GM12878 (cell line): ENCODE measurements at regions not wholly inside any gene's neighbourhood (a gene's known extent, or its start where the extent isn't known, plus 50 kb on each side); places are given as distances from the start of the nearest gene placed in this dataset.

Source experiments
- ATAC-seq: fragments of 200-7000 bp; cut with Tn5 transposase; 3 replicates; pipeline ENCODE4 v1.9.1; 2020; ENCODE audit warnings: mild to moderate bottlenecking, moderate library complexity
- BruUV-seq: library from RNA; stranded (reverse); fragments of 400-500 nt; replicated peaks from 2 replicates; lab custom pipeline; 2021; lab: Mats Ljungman, UMichigan
- CTCF ChIA-PET: fragments of 300-600 bp; sonication (Branson Sonifier 250); formaldehyde crosslinking; extraction: SDS; loops from one replicate; lab custom pipeline; 2021; ENCODE audit warnings: inconsistent platforms; lab: Yijun Ruan, JAX
- POLR2A ChIA-PET: fragments of 350-600 bp; formaldehyde crosslinking; extraction: SDS; loops from one replicate; lab custom pipeline; 2021; ENCODE audit warnings: inconsistent platforms; lab: Charles Lee
- RAD21 ChIA-PET: fragments of 300-600 bp; sonication (Branson Sonifier 250); formaldehyde crosslinking; loops from one replicate; lab custom pipeline; 2023; ENCODE audit warnings: antibody characterized with exemption; ENCODE audit not compliant: unreplicated experiment; lab: Charles Lee
- SMC1A ChIA-PET: fragments of 300-600 bp; sonication (Branson Sonifier 250); formaldehyde crosslinking; loops from one replicate; lab custom pipeline; 2023; ENCODE audit not compliant: unreplicated experiment, uncharacterized antibody; lab: Charles Lee
- DNase-seq: peaks from one replicate; pipeline ENCODE4 v3.0.0-alpha.2; 2011; ENCODE audit warnings: low read depth, low spot score
- FAIRE-seq: peaks from 3 replicates; lab custom pipeline; 2011; peaks lifted over from hg19 to GRCh38; lab: Jason Lieb, UNC
- H2AFZ ChIP-seq: 2 replicates; pipeline ENCODE4 v1.6.0; 2011; ENCODE audit warnings: low read depth, low read length, control low read depth; ENCODE audit not compliant: control insufficient read depth
- H3K27ac ChIP-seq: 2 replicates; pipeline ENCODE4 v1.5.1; 2011; ENCODE audit warnings: control low read depth; ENCODE audit not compliant: control insufficient read depth, insufficient read depth
- H3K27me3 ChIP-seq, 2 experiments: replicated peaks in 1 of 2; 2 replicates each; pipeline versions ENCODE4 v1.6.0 to v1.6.1; 2011; ENCODE audit warnings: low read length in 1 of 2; ENCODE audit not compliant: control insufficient read depth in 2 of 2, insufficient read depth in 2 of 2
- H3K36me3 ChIP-seq, 2 experiments: 2 replicates each; pipeline ENCODE4 v1.5.1; 2011; ENCODE audit warnings: low read length in 1 of 2; ENCODE audit not compliant: control insufficient read depth in 2 of 2, insufficient read depth in 2 of 2
- H3K4me1 ChIP-seq: 2 replicates; pipeline ENCODE4 v1.6.1; 2011; ENCODE audit warnings: mild to moderate bottlenecking, low read length, moderate library complexity, mixed read lengths; ENCODE audit not compliant: control insufficient read depth, insufficient read depth
- H3K4me2 ChIP-seq: 2 replicates; pipeline ENCODE4 v1.6.0; 2011; ENCODE audit warnings: control low read depth; ENCODE audit not compliant: control insufficient read depth, insufficient read depth
- H3K4me3 ChIP-seq: fragments of 200-600 bp; sonication (generic); 2 replicates; pipeline ENCODE4 v1.5.1; 2016
- H3K79me2 ChIP-seq: 2 replicates; pipeline ENCODE4 v1.6.0; 2011; ENCODE audit warnings: low read length; ENCODE audit not compliant: control insufficient read depth, insufficient read depth
- H3K9ac ChIP-seq: 2 replicates; pipeline ENCODE4 v1.8.0; 2011; ENCODE audit warnings: low read length, control low read depth, mixed read lengths; ENCODE audit not compliant: control insufficient read depth, insufficient read depth
- H3K9me3 ChIP-seq: replicated peaks from 3 replicates; pipeline ENCODE4 v1.5.1; 2011; ENCODE audit warnings: mild to moderate bottlenecking, low read length; ENCODE audit not compliant: control insufficient read depth, insufficient read depth
- H4K20me1 ChIP-seq: 2 replicates; pipeline ENCODE4 v1.6.0; 2011; ENCODE audit not compliant: control insufficient read depth, insufficient read depth
- ASH2L ChIP-seq: fragments of 300-600, 200-600 bp; sonication (generic); IDR thresholded peaks from 2 replicates; pipeline ENCODE4 v1.6.1; 2017; ENCODE audit warnings: low read depth, mild to moderate bottlenecking, borderline replicate concordance
- BCLAF1 ChIP-seq: fragments of 450-650 bp; IDR thresholded peaks from 2 replicates; pipeline ENCODE4 v1.6.1; 2017; ENCODE audit warnings: antibody characterized with exemption, mild to moderate bottlenecking, moderate library complexity
- CEBPB ChIP-seq, 2 experiments: fragments of 150-350 bp in 1 of 2; IDR thresholded peaks; 2 replicates each; pipeline ENCODE4 v1.6.1; 2012 to 2014; ENCODE audit warnings: low read depth in 2 of 2, low read length in 2 of 2, borderline replicate concordance in 1 of 2, inconsistent platforms in 1 of 2
- DPF2 ChIP-seq: fragments of 450-650 bp; IDR thresholded peaks from 2 replicates; pipeline ENCODE4 v1.6.1; 2017; ENCODE audit warnings: mild to moderate bottlenecking
- GATAD2B ChIP-seq: fragments of 450-650 bp; conservative IDR thresholded peaks from 2 replicates; pipeline ENCODE4 v1.6.1; 2017; ENCODE audit warnings: low read depth, mild to moderate bottlenecking, moderate library complexity
- KLF5 ChIP-seq: fragments of 450-650 bp; IDR thresholded peaks from 2 replicates; pipeline ENCODE4 v1.6.1; 2014; ENCODE audit warnings: mild to moderate bottlenecking; ENCODE audit not compliant: partially characterized antibody
- NRF1 ChIP-seq: conservative IDR thresholded peaks from 2 replicates; pipeline ENCODE4 v1.6.1; 2011; ENCODE audit warnings: mild to moderate bottlenecking, low read depth, low read length, improper control_type of control experiment
- RAD21 ChIP-seq: IDR thresholded peaks from 2 replicates; pipeline ENCODE4 v1.6.1; 2011; ENCODE audit warnings: mild to moderate bottlenecking, low read depth, low read length, moderate library complexity; ENCODE audit not compliant: insufficient read depth
- YBX1 ChIP-seq: fragments of 450-650 bp; IDR thresholded peaks from 2 replicates; pipeline ENCODE4 v1.6.1; 2016; ENCODE audit warnings: antibody characterized with exemption
- ZNF622 ChIP-seq: fragments of 450-650 bp; IDR thresholded peaks from 2 replicates; pipeline ENCODE4 v1.6.1; 2017; ENCODE audit warnings: mild to moderate bottlenecking, inconsistent platforms
- WGBS: methylation state at CpG from one replicate; pipeline ENCODE4 v1.1.6; 2016; ENCODE audit warnings: low lambda C conversion rate; ENCODE audit not compliant: insufficient replicate concordance, insufficient coverage; ENCODE audit errors: missing lambda C conversion rate; 5-methylcytosine and 5-hydroxymethylcytosine counted together
- in situ Hi-C: fragments of 300-500 bp; cut with MboI; formaldehyde crosslinking; loops from 9 replicates; pipeline ENCODE4 v1.14.3; 2018; ENCODE audit warnings: mixed read lengths
- intact Hi-C: fragments of 100-400 bp; cut with micrococcal nuclease; formaldehyde crosslinking; loops from one replicate; pipeline ENCODE4 v1.14.2; 2022; ENCODE audit not compliant: unreplicated experiment

- DNase-seq, result no peak
- Histone ChIP-seq H3K4me1 (no peaks in the 10 kb centered on the region), H3K27ac (no peak overlapping the region), H4K20me1 (no peaks in the 10 kb centered on the region), H3K79me2 (no peaks in the 10 kb centered on the region), H3K4me2 (no peak overlapping the region), H3K9ac (no peak overlapping the region), H3K36me3 (no peaks in the 10 kb centered on the region)
- SMC1A ChIA-PET, result no interaction called here
- intact Hi-C loops (no loop called here), in situ Hi-C loops (loop anchor here (5.0 to 25.0 kb wide), 4 partner anchors 492 to 1367 kb away; no protein-coding TSS in a partner anchor)
- WGBS, result 39% methylated on average over 17 of the region's 17 CpGs
- POLR2A ChIA-PET, result no interaction called here
- peak; percentile 21; the same call in 2 of the 3 replicates for ATAC-seq
- TF ChIP-seq GATAD2B (no peak), YBX1 (no peak), ZNF622 (no peak), NRF1 (no peak)
- TF ChIP-seq, all 136 proteins: peak for 0
- BruUV-seq, result no TSS peak
- RAD21 ChIA-PET, result no interaction called here
- Histone ChIP-seq H2AFZ (no peak overlapping the region), H3K27me3 (no peaks in the 10 kb centered on the region), H3K9me3 (no peaks in the 10 kb centered on the region; the same call in 2 of the 3 replicates), H3K4me3 (no peak overlapping the region)
- no peak for FAIRE-seq
- CTCF ChIA-PET, result interaction anchor here (1.1 to 1.5 kb wide), 2 partner anchors 21 to 770 kb away, joined by 3 read pairs; no protein-coding TSS in a partner anchor
Observed at GRCh38 chr12:38144601-38145436, 171.8 kb upstream of the ALG10B start.

GRCh38 chr12:38149395-38150073 lies 167.0 kb upstream of the ALG10B start:
- no peak overlapping the region for H3K4me3 ChIP-seq
- H3K79me2 ChIP-seq, result no peaks in the 10 kb centered on the region
- H3K4me1 ChIP-seq, result no peaks in the 10 kb centered on the region
- no peaks in the 10 kb centered on the region for H3K36me3 ChIP-seq
- POLR2A ChIA-PET, result no interaction called here
- no peak overlapping the region for H2AFZ ChIP-seq
- CTCF ChIA-PET, result no interaction called here
- RAD21 ChIA-PET, result no interaction called here
- H4K20me1 ChIP-seq, result no peaks in the 10 kb centered on the region
- ATAC-seq (no peak), DNase-seq (no peak), FAIRE-seq (peak; percentile 98)
- intact Hi-C loops, result no loop called here
- H3K9me3 ChIP-seq, result peaks cover 2% of the 10 kb centered on the region; the same call in 1 of the 3 replicates
- no TSS peak for BruUV-seq
- TF ChIP-seq BCLAF1 (no peak), RAD21 (no peak), ASH2L (no peak), KLF5 (no peak), DPF2 (no peak), CEBPB (IDR thresholded peaks at IDR 0.05; ENCODE audit: borderline replicate concordance in 1 of 2, low read depth in 2 of 2, low read length in 2 of 2) (no peak)
- H3K4me2 ChIP-seq, result no peak overlapping the region
- no peak overlapping the region for H3K27ac ChIP-seq
- in situ Hi-C loops, result loop anchor here (25.0 kb wide), 3 partner anchors 488 to 1363 kb away; no protein-coding TSS in a partner anchor
- no peaks in the 10 kb centered on the region for H3K27me3 ChIP-seq
- H3K9ac ChIP-seq, result no peak overlapping the region
- WGBS, result 70% methylated on average over 14 of the region's 14 CpGs
- SMC1A ChIA-PET, result no interaction called here
